Esophagus squamous epithelium (tissue), 5 donors: ENCODE measurements at regions not wholly inside any gene's neighbourhood (a gene's known extent, or its start where the extent isn't known, plus 50 kb on each side); places are given as distances from the start of the nearest gene placed in this dataset.

ENCODE experiments used
- DNase-seq: peaks from one replicate; lab custom pipeline; 2025; lab: John Stamatoyannopoulos, UW
- H3K27ac ChIP-seq, 4 donors: fragments of 200-600 bp; sonication (generic); one replicate each; pipeline ENCODE4 v1.5.1; 2016 to 2019; ENCODE audit warnings: mild to moderate bottlenecking in 1 of 4
- H3K27me3 ChIP-seq, 4 donors: fragments of 200-600 bp; sonication (generic); 1 replicate in 3 of 4; 2 replicates in 1 of 4; pipeline versions ENCODE4 v1.5.1 to v1.6.0; 2017 to 2021; ENCODE audit warnings: antibody characterized with exemption in 1 of 4
- H3K36me3 ChIP-seq, 3 donors: fragments of 200-600 bp; sonication (generic); one replicate each; pipeline ENCODE4 v1.5.1; 2016 to 2019
- H3K4me1 ChIP-seq, 3 donors: fragments of 200-600 bp; sonication (generic); one replicate each; pipeline ENCODE4 v1.5.1; 2017 to 2019
- H3K4me3 ChIP-seq, 4 donors: fragments of 200-600 bp; sonication (generic); 1 replicate in 3 of 4; 2 replicates in 1 of 4; pipeline ENCODE4 v1.5.1; 2016 to 2019; ENCODE audit warnings: mild to moderate bottlenecking in 2 of 4, moderate library complexity in 1 of 4
- H3K9me3 ChIP-seq, 3 donors: fragments of 200-600 bp; sonication (generic); one replicate each; pipeline ENCODE4 v1.5.1; 2016 to 2019
- CTCF ChIP-seq, 6 experiments: fragments of 450-650 bp in 4 of 6; fragments of 200-600 bp in 2 of 6; sonication (generic) in 2 of 6; IDR thresholded peaks; one replicate each; pipeline ENCODE4 v1.5.1; 2016 to 2019; ENCODE audit warnings: antibody characterized with exemption in 6 of 6, mild to moderate bottlenecking in 4 of 6, moderate library complexity in 4 of 6
- POLR2A ChIP-seq, 4 donors: fragments of 450-650 bp; IDR thresholded peaks; one replicate each; pipeline ENCODE4 v1.6.1; 2017; ENCODE audit warnings: antibody characterized with exemption in 4 of 4, mild to moderate bottlenecking in 4 of 4, moderate library complexity in 3 of 4
- WGBS, 2 donors: methylation state at CpG; one replicate each; pipeline ENCODE4 v1.1.5; 2018; 5-methylcytosine and 5-hydroxymethylcytosine counted together
- intact Hi-C: fragments of 100-400 bp; cut with DNase I; formaldehyde crosslinking; loops from one replicate; pipeline ENCODE4 v1.15.0; 2022
- donor health status: DM: yes; HTN: yes; CAD: no.

- 50 to 85% methylated on average over 1 to 3 of the region's 5 CpGs for WGBS, 2 donors
- Histone ChIP-seq H3K27ac (no peak overlapping the region), H3K27me3 (peaks cover 0 to 48% (median 0%) of the 10 kb centered on the region in 4 donors), H3K9me3 (no peaks in the 10 kb centered on the region), H3K4me3 (no peak overlapping the region), H3K36me3 (peaks cover 0 to under 1% (median 0%) of the 10 kb centered on the region in 3 donors), H3K4me1 (peaks cover 5 to 16% (median 5%) of the 10 kb centered on the region in 3 donors)
- intact Hi-C loops = no loop called here
- DNase-seq = no peak
- TF ChIP-seq POLR2A (IDR thresholded peaks at IDR 0.05) = no peak
- no peak for TF ChIP-seq CTCF (IDR thresholded peaks at IDR 0.05)
Observed at GRCh38 chr17:77725846-77726245, 232.7 kb upstream of the TNRC6C start.

- DNase-seq = no peak
- peak overlapping the region in 2 of 4 donors; percentile 57 to 79 for H3K27ac ChIP-seq
- H3K36me3 ChIP-seq = no peaks in the 10 kb centered on the region
- peaks cover 0 to 44% (median 0%) of the 10 kb centered on the region in 4 donors for H3K27me3 ChIP-seq
- H3K9me3 ChIP-seq = no peaks in the 10 kb centered on the region
- 50% methylated on average over 1 of the region's 4 CpGs; no CpG with 5 or more reads in 1 of the 2 donors for WGBS, 2 donors
- H3K4me3 ChIP-seq = no peak overlapping the region
- intact Hi-C loops = no loop called here
- TF ChIP-seq CTCF (IDR thresholded peaks at IDR 0.05) (no peak), POLR2A (IDR thresholded peaks at IDR 0.05) (no peak)
- peaks cover 5 to 16% (median 5%) of the 10 kb centered on the region in 3 donors for H3K4me1 ChIP-seq
Observed at GRCh38 chr17:77726549-77727006, 231.9 kb upstream of the TNRC6C start.

- Histone ChIP-seq H3K36me3 (no peaks in the 10 kb centered on the region), H3K9me3 (no peaks in the 10 kb centered on the region), H3K27ac (peak overlapping the region; percentile 34 to 79 (median 66)), H3K4me3 (no peak overlapping the region), H3K4me1 (peaks cover 5 to 16% (median 5%) of the 10 kb centered on the region in 3 donors), H3K27me3 (peaks cover 0 to 44% (median 0%) of the 10 kb centered on the region in 4 donors)
- intact Hi-C loops = no loop called here
- 58 to 87% methylated on average over 4 to 15 of the region's 17 CpGs for WGBS, 2 donors
- DNase-seq = no peak
- TF ChIP-seq CTCF (IDR thresholded peaks at IDR 0.05) (no peak), POLR2A (IDR thresholded peaks at IDR 0.05) (no peak)
Observed at GRCh38 chr17:77727037-77727615, 231.4 kb upstream of the TNRC6C start.

- TF ChIP-seq POLR2A (IDR thresholded peaks at IDR 0.05) (no peak), CTCF (IDR thresholded peaks at IDR 0.05) (no peak)
- Histone ChIP-seq H3K27ac (peak overlapping the region; percentile 16 to 79 (median 40)), H3K36me3 (no peaks in the 10 kb centered on the region), H3K27me3 (peaks cover 0 to 49% (median 0%) of the 10 kb centered on the region in 4 donors), H3K4me1 (peaks cover 5 to 16% (median 5%) of the 10 kb centered on the region in 3 donors), H3K9me3 (peaks cover 0 to 10% (median 9%) of the 10 kb centered on the region in 3 donors), H3K4me3 (no peak overlapping the region)
- DNase-seq = no peak
- intact Hi-C loops = no loop called here
- WGBS, 2 donors = 62 to 69% methylated on average over 2 of the region's 2 CpGs
Observed at GRCh38 chr17:77728474-77728795, 230.1 kb upstream of the TNRC6C start.

- Histone ChIP-seq H3K4me3 (no peak overlapping the region), H3K27me3 (peaks cover 0 to 49% (median 0%) of the 10 kb centered on the region in 4 donors), H3K9me3 (peaks cover 0 to 12% (median 9%) of the 10 kb centered on the region in 3 donors), H3K4me1 (peaks cover 5 to 20% (median 9%) of the 10 kb centered on the region in 3 donors), H3K36me3 (no peaks in the 10 kb centered on the region), H3K27ac (peak overlapping the region in 3 of 4 donors; percentile 16 to 79 (median 16))
- DNase-seq = no peak
- TF ChIP-seq CTCF (IDR thresholded peaks at IDR 0.05) (no peak), POLR2A (IDR thresholded peaks at IDR 0.05) (no peak)
- 87% methylated on average over 7 of the region's 7 CpGs for WGBS, 2 donors
- intact Hi-C loops = no loop called here
Observed at GRCh38 chr17:77728871-77729270, 229.6 kb upstream of the TNRC6C start.
